Psoas muscle (tissue), 7 donors: ENCODE measurements at regions not wholly inside any gene's neighbourhood (a gene's known extent, or its start where the extent isn't known, plus 50 kb on each side); places are given as distances from the start of the nearest gene placed in this dataset.

Source experiments
- ATAC-seq, 4 donors: fragments of 200-7000 bp; cut with Tn5 transposase; one replicate each; pipeline ENCODE4 v1.9.1; 2020; ENCODE audit warnings: moderate library complexity in 3 of 4, mild to moderate bottlenecking in 2 of 4
- DNase-seq, 2 donors: peaks; one replicate each; pipeline ENCODE4 v3.0.0-alpha.2; 2020
- H3K27ac ChIP-seq: fragments of 200-600 bp; one replicate; pipeline ENCODE4 v1.8.0; 2022
- H3K27me3 ChIP-seq, 3 donors: fragments of 200-600 bp in 1 of 3; one replicate each; pipeline versions ENCODE4 v1.6.1 to v1.8.0; 2013 to 2022; ENCODE audit warnings: low read length in 2 of 3, mild to moderate bottlenecking in 2 of 3, moderate library complexity in 1 of 3; ENCODE audit not compliant: insufficient read depth in 3 of 3
- H3K36me3 ChIP-seq, 2 donors: fragments of 200-600 bp in 1 of 2; one replicate each; pipeline versions ENCODE4 v1.6.1 to v1.8.0; 2013 to 2022; ENCODE audit warnings: low read depth in 1 of 2, mild to moderate bottlenecking in 1 of 2, moderate library complexity in 1 of 2; ENCODE audit not compliant: insufficient read depth in 1 of 2
- H3K4me1 ChIP-seq: fragments of 200-600 bp; one replicate; pipeline ENCODE4 v1.8.0; 2022
- H3K4me3 ChIP-seq: fragments of 200-600 bp; one replicate; pipeline ENCODE4 v1.8.0; 2022; ENCODE audit warnings: mild to moderate bottlenecking
- H3K9me3 ChIP-seq: fragments of 200-600 bp; one replicate; pipeline ENCODE4 v1.8.0; 2022
- CTCF ChIP-seq: fragments of 200-600 bp; IDR thresholded peaks from one replicate; pipeline ENCODE4 v1.8.0; 2022; ENCODE audit warnings: antibody characterized with exemption
- WGBS, 3 donors: extraction: QIAGEN DNeasy Blood & Tissue Kit; methylation state at CpG; one replicate each; pipeline versions ENCODE4 v1.1.6 to v1.1.7; 2013; 5-methylcytosine and 5-hydroxymethylcytosine counted together
- intact Hi-C, 2 donors: fragments of 100-400 bp; cut with DNase I; formaldehyde crosslinking; loops; one replicate each; pipeline versions ENCODE4 v1.11.0 to v1.14.2; 2022
- donor health status: healthy with polysubstance abuse.
- donor health status: DM: no; HTN: no; CAD: no; lungs with moderate emphysema.
- donor health status: Bipolar disorder and iron deficiency.
- donor health status: healthy.
- donor health status: DM: yes; HTN: yes; CAD: no.
- donor health status: DM: no; HTN: no; CAD: no.
- donor health status: DM: yes; HTN: yes; CAD: no.

DNA sequence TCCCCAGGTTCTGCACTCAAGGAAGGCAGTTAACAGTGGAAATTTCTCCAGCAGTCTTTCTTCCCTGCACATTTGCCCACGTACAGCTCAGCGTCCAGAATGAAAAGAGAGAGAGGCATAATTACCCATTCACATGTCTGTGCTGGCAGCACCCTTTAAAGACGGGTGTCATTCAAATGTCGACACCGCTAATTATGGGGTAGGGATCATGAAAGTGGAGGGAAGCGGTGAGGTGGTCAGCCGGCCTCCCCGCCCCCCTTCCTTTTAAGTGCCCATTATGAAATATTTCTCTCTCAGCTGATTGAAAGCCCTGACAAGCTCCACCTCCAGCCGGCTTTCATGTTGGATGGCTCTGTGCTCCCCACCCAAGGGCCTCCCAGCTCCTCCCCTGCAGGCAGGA, 246.1 kb downstream of the BMP7 start:
- H3K27me3 ChIP-seq = peaks cover 0 to 22% (median 6%) of the 10 kb centered on the region in 3 donors
- DNase-seq (no peak), ATAC-seq (no peak)
- WGBS, 3 donors = 16 to 29% (median 20%) methylated on average over 9 of the region's 9 CpGs
- no peak overlapping the region for H3K27ac ChIP-seq
- H3K36me3 ChIP-seq = no peaks in the 10 kb centered on the region
- no peak overlapping the region for H3K4me3 ChIP-seq
- no peak for TF ChIP-seq CTCF
- H3K4me1 ChIP-seq = no peaks in the 10 kb centered on the region
- intact Hi-C loops = no loop called here
- H3K9me3 ChIP-seq = no peaks in the 10 kb centered on the region

DNA sequence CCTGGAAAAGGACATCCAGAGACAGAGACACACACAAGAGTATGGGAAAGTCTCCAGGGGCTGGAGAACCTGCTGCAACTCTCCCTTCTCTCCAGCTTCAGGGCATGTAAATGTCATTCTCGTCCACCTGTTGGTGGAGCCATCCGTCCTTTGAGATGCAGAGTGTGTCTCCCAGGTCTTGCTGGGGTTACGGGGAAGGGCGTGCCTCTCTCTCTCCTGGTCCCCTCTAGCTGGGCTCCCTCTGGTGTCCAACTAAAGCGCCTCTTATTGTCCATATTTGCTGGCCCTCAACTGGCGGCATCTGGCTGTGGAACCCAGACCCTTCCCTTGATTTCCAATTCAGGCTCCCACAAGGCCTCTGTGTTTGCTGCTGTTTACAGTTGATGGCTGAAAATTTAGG, 244.1 kb downstream of the BMP7 start:
- no peaks in the 10 kb centered on the region for H3K4me1 ChIP-seq
- H3K27ac ChIP-seq = no peak overlapping the region
- ATAC-seq = no peak
- H3K27me3 ChIP-seq = peaks cover 0 to 22% (median 6%) of the 10 kb centered on the region in 3 donors
- 45 to 54% (median 48%) methylated on average over 6 of the region's 6 CpGs for WGBS, 3 donors
- DNase-seq = no peak
- TF ChIP-seq CTCF = no peak
- no peaks in the 10 kb centered on the region for H3K9me3 ChIP-seq
- intact Hi-C loops = no loop called here
- no peaks in the 10 kb centered on the region for H3K36me3 ChIP-seq
- no peak overlapping the region for H3K4me3 ChIP-seq

DNA sequence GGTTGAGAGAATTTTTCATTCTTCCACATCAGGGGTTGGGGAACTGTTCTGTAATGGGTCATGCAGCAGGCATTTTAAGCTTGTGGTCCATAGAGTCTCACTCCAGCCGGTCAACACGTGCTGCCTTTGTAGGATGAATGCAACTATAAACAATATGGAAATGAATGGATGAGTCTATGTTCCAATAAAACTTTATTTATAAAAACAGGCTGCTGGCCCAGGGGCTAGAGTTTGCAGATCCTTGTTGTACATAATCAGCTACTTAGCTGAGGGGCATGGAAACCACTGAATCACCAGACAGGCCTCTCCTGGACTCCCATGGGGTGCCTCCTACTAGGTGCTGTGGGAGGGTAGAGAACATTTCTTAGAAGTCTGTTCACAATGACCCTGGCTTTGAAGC, 243.4 kb downstream of the BMP7 start:
- ATAC-seq = no peak
- peaks cover 0 to 22% (median 6%) of the 10 kb centered on the region in 3 donors for H3K27me3 ChIP-seq

GRCh38 chr20:57023997-57024396, 242.4 kb downstream of the BMP7 start:
- ATAC-seq (no peak), DNase-seq (no peak)
- no peak overlapping the region for H3K4me3 ChIP-seq
- peaks cover 0 to 16% (median 6%) of the 10 kb centered on the region in 3 donors for H3K27me3 ChIP-seq
- no peak overlapping the region for H3K27ac ChIP-seq
- TF ChIP-seq CTCF = no peak
- no peaks in the 10 kb centered on the region for H3K9me3 ChIP-seq
- H3K4me1 ChIP-seq = no peaks in the 10 kb centered on the region
- no peaks in the 10 kb centered on the region for H3K36me3 ChIP-seq
- WGBS, 3 donors = 89 to 96% (median 90%) methylated on average over 9 of the region's 9 CpGs
- intact Hi-C loops = no loop called here

More for the DNA sequence above, 243.4 kb downstream of the BMP7 start:
- Histone ChIP-seq H3K36me3 (no peaks in the 10 kb centered on the region), H3K9me3 (no peaks in the 10 kb centered on the region), H3K27ac (no peak overlapping the region), H3K4me1 (no peaks in the 10 kb centered on the region), H3K4me3 (no peak overlapping the region)
- 76 to 83% (median 82%) methylated on average over 2 of the region's 2 CpGs for WGBS, 3 donors
- intact Hi-C loops = no loop called here
- no peak for DNase-seq
- no peak for TF ChIP-seq CTCF

GRCh38 chr20:57024849-57025248, 241.6 kb downstream of the BMP7 start:
- no peak for ATAC-seq
- no peak for TF ChIP-seq CTCF

More at GRCh38 chr20:57024849-57025248, 241.6 kb downstream of the BMP7 start:
- Histone ChIP-seq H3K4me1 (no peaks in the 10 kb centered on the region), H3K4me3 (no peak overlapping the region), H3K27me3 (peaks cover 0 to 15% (median 6%) of the 10 kb centered on the region in 3 donors), H3K9me3 (no peaks in the 10 kb centered on the region), H3K27ac (no peak overlapping the region), H3K36me3 (no peaks in the 10 kb centered on the region)
- WGBS, 3 donors = 56 to 75% (median 59%) methylated on average over 4 of the region's 4 CpGs
- no peak for DNase-seq
- intact Hi-C loops = no loop called here
